22Rv1 (cell line): ENCODE measurements at regions not wholly inside any gene's neighbourhood (a gene's known extent, or its start where the extent isn't known, plus 50 kb on each side); places are given as distances from the start of the nearest gene placed in this dataset.

ENCODE experiments used
- H3K27ac ChIP-seq: fragments of 450-650 bp; 2 replicates; pipeline ENCODE4 v1.5.1; 2017
- CTCF ChIP-seq: fragments of 450-650 bp; IDR thresholded peaks from 2 replicates; pipeline ENCODE4 v1.5.1; 2017; ENCODE audit warnings: mild to moderate bottlenecking
- ZFX ChIP-seq: fragments of 450-650 bp; IDR thresholded peaks from 2 replicates; pipeline ENCODE4 v1.6.1; 2017; ENCODE audit warnings: antibody characterized with exemption, borderline replicate concordance

- H3K27ac ChIP-seq = no peak overlapping the region
- TF ChIP-seq ZFX (no peak), CTCF (no peak)
Observed at GRCh38 chr12:24533716-24534352, 415.1 kb downstream of the BCAT1 start.

GRCh38 chr12:24530689-24531088 is 418.2 kb downstream of the BCAT1 start:
- H3K27ac ChIP-seq = no peak overlapping the region
- TF ChIP-seq CTCF = no peak
- no peak for TF ChIP-seq ZFX

GRCh38 chr12:24527102-24527501 is 421.8 kb downstream of the BCAT1 start:
- TF ChIP-seq ZFX (no peak), CTCF (no peak)
- H3K27ac ChIP-seq = no peak overlapping the region

GRCh38 chr12:24522736-24523135 is 426.2 kb downstream of the BCAT1 start:
- TF ChIP-seq CTCF (no peak), ZFX (no peak)
- H3K27ac ChIP-seq = no peak overlapping the region

- no peak overlapping the region for H3K27ac ChIP-seq
- TF ChIP-seq CTCF (no peak), ZFX (no peak)
Observed at GRCh38 chr12:24519759-24520158, 429.1 kb downstream of the BCAT1 start.

- TF ChIP-seq ZFX (no peak), CTCF (no peak)
Observed at GRCh38 chr12:24517000-24517399, 431.9 kb downstream of the BCAT1 start.

GRCh38 chr12:24510581-24511125 is 438.2 kb downstream of the BCAT1 start:
- no peak overlapping the region for H3K27ac ChIP-seq
- TF ChIP-seq ZFX = no peak
- TF ChIP-seq CTCF = no peak

More at GRCh38 chr12:24517000-24517399, 431.9 kb downstream of the BCAT1 start:
- no peak overlapping the region for H3K27ac ChIP-seq
